ENCODE measurements at regions not wholly inside any gene's neighbourhood (a gene's known extent, or its start where the extent isn't known, plus 50 kb on each side); places are given as distances from the start of the nearest gene placed in this dataset.

DNA sequence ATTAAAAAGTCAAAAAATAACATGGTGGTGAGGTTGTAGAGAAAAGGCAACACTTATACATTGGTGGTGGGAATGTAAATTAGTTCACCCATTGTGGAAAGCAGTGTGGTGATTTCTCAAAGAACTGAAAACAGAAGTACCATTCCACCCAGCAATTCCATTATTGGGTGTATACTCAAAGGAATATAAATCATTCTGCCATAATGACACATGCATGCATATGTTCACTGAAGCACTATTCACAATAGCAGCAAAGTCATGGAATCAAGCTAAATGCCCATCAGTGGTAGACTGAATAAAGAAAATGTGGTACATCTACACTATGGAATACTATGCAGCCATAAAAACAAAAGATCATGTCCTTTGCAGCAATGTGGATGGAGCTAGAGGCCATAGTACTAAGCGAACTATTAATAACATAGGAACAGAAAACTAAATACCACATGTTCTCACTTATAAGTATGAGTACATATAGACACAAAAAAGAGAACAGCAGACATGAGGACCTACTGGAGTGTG is 66.1 kb upstream of the MKLN1 start:
- H3K27ac ChIP-seq, result no peak overlapping the region
- TF ChIP-seq, protein P1, sequence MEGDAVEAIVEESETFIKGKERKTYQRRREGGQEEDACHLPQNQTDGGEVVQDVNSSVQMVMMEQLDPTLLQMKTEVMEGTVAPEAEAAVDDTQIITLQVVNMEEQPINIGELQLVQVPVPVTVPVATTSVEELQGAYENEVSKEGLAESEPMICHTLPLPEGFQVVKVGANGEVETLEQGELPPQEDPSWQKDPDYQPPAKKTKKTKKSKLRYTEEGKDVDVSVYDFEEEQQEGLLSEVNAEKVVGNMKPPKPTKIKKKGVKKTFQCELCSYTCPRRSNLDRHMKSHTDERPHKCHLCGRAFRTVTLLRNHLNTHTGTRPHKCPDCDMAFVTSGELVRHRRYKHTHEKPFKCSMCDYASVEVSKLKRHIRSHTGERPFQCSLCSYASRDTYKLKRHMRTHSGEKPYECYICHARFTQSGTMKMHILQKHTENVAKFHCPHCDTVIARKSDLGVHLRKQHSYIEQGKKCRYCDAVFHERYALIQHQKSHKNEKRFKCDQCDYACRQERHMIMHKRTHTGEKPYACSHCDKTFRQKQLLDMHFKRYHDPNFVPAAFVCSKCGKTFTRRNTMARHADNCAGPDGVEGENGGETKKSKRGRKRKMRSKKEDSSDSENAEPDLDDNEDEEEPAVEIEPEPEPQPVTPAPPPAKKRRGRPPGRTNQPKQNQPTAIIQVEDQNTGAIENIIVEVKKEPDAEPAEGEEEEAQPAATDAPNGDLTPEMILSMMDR (conservative IDR thresholded peaks at IDR 0.05), result no peak

DNA sequence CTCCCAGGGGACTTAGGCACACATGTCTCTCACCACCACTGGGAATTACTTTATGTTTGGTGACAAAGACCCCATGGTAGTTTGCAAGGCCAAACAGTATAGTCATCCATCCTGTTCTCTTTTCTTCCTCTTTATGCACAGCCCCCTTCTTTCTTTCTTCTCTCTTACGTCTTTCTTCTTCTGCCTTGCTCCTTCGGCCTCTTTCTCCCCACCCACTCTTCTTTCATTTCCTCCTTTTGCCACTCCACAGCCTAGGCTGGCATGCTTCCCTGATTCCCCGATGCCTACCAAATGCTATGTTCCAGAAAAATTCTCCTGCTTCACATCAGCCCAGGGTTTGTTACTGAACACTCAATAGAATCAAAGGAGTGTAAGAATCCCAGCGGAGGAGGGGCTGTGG is 62.4 kb upstream of the MKLN1 start:
- TF ChIP-seq, protein P1 (conservative IDR thresholded peaks at IDR 0.05), result no peak
- H3K27ac ChIP-seq, result no peak overlapping the region

DNA sequence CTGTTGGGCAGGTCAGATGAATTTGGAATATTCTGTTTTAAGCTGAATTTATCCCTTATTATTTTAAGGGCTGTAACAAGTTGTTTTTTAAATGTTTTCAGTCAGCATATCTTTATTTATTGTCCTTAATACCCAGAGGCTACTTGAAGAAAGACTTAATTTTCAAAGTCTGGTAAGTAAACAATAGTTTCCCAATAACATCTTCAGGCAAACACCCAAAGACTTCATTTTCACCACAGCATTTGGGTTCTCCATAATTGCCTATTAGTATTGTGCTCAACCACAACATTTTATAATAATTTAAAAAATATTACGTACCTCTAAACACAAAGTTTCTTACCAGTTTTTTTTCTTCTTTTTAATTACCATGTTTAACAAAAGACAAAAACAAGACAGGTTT is 60.0 kb upstream of the MKLN1 start:
- TF ChIP-seq, protein P1 (conservative IDR thresholded peaks at IDR 0.05), result no peak
- H3K27ac ChIP-seq, result no peak overlapping the region

DNA sequence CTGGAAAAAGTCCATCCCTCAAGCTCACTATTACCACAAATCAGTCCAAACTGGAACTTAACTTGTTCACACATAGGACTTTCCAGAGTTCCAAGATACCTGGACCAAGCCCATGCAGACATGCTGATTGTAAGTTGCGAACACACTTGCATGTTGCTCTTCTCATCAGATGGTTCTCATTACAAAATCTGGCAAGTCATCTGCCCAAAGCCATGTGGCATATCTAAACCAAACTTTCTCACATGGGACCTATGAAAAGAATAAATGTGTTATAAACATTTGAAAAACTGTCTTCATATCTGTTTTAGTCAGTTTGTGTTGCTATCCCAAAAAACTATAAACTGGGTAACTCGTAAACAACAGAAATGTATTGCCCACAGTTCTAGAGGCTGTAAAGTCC is 58.8 kb upstream of the MKLN1 start:
- TF ChIP-seq, protein P1 (conservative IDR thresholded peaks at IDR 0.05), result no peak
- no peak overlapping the region for H3K27ac ChIP-seq

DNA sequence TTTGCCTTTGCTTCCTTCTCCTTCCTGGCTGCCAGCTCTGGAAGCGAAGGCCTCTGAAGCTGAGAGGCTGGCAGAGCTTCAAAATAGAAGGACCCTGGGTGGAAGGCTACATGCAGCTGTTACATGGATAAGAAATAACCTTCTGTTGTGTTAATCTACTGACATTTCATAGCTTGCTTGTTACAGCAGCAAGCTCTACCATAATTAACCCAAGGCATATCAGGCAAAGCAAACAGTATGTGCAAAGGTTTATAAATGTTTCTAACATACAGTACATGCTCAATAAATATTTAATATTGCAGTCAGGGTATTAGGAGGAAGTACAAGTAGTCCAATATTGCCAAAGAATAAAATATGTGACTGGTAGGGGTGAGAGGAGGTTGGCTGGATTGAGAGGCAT is 55.6 kb upstream of the MKLN1 start:
- H3K27ac ChIP-seq, result no peak overlapping the region
- TF ChIP-seq, protein P1 (conservative IDR thresholded peaks at IDR 0.05), result no peak

DNA sequence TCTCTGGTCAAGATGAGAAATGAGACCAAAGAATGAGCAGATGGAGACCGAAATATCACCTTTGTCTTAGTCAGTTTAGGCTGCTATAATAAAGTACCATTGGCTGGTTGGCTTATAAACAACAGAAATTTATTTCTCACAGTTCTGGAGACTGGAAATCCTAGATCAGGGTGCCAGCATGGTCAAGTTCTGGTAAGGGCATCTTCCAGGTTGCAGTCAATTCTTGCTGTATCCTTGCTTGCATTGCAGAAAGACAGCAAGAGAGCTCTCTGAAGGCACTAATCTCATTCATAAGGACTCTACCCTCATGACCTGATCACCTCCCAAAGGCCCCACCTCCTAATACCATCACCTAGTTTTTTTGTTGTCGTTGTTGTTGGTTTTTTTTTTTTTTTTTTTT is 52.7 kb upstream of the MKLN1 start:
- H3K27ac ChIP-seq, result no peak overlapping the region
- TF ChIP-seq, protein P1 (conservative IDR thresholded peaks at IDR 0.05), result no peak

DNA sequence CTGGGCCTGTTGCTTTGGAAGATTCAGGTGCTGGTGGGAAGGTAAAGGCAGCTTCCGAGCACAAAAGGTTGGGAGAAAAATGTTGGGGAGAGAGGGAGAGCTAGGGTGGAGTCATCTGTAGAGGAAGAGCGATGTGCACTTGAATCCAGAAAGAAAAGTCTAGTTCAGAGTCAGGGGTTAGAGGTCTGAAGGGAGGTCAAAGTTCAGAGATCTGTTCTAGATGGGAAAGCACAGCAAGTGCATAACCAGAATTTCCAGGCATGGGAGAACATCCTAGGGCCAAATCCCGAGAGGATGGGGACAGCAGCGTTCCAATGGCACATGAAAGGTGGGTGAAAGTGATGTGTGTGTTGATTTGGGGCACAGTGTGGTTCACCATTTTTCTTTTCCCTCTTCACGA is 51.5 kb upstream of the MKLN1 start:
- TF ChIP-seq, protein P1 (conservative IDR thresholded peaks at IDR 0.05), result no peak
- H3K27ac ChIP-seq, result no peak overlapping the region
